Stimulated activated CD4-positive, alpha-beta T cell treated with anti-CD3 and anti-CD28 coated beads, Interleukin-4, amount 100 ng/mL, for 4 hours (primary cell): ENCODE measurements at regions not wholly inside any gene's neighbourhood (a gene's known extent, or its start where the extent isn't known, plus 50 kb on each side); places are given as distances from the start of the nearest gene placed in this dataset.
"Not testable (repeated sequence)": the region's sequence is repeated elsewhere in the genome, so short reads cannot be mapped to it uniquely, and the experiment has no call there.

Source experiments
- DNase-seq, 2 experiments: peaks; one replicate each; pipeline ENCODE4 v3.0.0-alpha.2; 2020

DNA sequence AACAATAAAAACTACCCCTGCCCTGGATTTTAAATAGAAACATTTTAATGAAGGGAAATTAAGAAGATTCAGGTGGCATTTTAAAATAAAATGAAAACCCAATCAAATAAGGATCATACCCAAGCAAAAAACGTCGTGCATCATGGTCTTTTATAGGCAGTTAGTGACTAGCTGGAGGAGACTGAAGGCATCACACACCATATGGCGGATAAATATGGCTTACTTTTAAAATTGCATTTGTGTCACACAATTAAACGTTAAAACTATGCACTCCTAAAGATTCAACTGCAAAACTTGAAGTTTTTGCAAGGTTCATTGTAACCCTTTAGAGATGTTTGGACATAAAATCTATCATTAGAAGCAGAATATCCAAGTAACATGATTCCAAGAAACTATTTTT, 200.1 kb upstream of the NRG3 start:
- DNase-seq, result no peak

- DNase-seq, result no peak
Measured at GRCh38 chr10:81679291-81679690, 195.7 kb upstream of the NRG3 start.

DNA sequence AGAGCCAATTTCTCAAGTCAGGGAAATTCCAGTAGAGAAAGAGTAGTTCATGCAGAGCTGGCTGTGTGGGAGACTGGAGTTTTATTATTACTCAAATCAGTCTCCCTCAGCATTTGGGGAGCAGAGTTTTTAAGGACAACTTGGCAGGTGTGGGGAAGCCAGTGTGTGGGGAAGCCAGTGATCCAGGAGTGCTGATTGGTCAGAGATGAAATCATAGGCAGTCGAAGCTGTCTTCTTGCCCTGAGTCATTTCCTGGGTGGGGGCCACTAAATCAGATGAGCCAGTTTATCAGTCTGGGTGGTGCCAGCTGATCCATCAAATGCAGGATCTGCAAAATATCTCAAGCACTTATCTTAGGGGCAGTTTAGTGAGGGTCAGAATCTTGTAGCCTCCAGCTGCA, 194.6 kb upstream of the NRG3 start:
- DNase-seq, result no peak

DNA sequence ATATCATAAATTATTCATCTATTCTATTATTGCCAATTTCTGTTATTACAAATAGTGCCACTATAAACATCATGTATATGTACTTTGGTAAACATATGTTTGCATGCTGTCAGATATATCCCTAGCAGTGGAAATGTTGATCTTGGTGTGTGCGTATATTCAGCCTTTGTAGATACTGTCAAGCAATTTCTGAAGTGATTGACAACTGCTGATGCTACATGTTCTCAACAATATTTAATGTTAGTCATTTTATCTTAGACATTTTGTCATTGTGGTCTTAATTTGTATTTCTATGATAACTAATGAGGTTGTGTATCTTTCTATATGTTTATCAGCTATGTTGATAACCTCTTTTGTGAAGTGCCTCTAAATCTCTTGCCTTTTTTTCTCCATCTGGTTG, 186.5 kb upstream of the NRG3 start:
- DNase-seq, result no peak

DNA sequence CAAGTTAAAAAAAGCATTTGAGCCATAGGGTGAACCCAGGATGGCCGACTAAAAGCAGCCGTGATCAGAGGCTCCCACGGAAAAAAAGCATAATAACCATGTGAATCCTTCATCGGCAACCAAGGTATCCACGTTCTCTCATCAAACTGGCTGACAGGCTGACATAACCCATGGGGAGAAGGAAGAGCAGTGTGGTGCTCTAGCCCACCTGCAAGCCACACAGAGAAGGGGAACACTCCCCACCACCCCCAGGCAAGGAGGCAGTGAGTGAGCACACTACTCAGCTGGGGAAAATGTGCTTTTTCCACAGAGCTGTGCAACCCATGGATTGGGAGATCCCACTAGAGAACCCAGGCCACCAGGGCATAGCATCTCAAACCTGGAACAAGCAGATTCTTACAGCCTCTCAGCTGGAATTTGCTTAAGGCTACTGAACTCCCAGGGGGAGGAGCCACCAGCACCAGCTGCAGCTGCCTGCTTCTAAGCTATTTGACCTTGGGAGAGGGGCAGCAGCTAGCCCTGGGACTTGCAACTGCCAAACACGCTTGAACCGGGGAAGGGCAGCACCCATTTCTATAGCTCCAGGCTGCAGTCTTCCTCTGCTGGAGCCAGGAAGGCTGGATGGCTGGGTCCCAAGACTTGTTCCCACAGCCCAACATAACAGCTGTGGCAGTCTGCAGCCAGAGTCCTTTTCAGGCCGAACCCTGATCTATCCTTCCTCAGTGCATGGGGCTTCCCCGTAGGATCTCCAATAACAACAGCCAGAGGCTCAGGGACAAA, 178.2 kb upstream of the NRG3 start:
- DNase-seq, result no peak

DNA sequence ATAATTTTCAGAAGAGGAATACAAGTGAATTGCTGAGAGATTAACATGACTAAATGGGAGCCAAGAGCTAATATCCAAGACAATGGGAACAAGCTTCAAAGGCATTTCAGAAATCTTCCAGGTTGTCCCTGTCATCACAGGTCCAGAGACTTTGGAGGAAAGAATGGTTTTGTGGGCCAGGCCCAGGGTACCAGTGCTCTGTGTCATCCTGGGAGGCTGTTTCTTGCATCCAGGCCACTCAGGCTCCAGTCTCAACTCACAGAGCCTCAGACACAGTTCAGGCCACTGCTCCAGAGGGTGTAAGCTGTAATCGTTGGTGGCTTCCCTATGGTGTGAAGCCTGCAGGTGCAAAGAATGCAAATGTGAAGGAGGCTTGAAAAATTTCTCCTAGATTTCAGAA, 170.4 kb upstream of the NRG3 start:
- DNase-seq, result no peak

GRCh38 chr10:81708416-81708815, 166.6 kb upstream of the NRG3 start:
- no peak for DNase-seq

GRCh38 chr10:81708929-81709328, 166.1 kb upstream of the NRG3 start:
- no peak for DNase-seq

DNA sequence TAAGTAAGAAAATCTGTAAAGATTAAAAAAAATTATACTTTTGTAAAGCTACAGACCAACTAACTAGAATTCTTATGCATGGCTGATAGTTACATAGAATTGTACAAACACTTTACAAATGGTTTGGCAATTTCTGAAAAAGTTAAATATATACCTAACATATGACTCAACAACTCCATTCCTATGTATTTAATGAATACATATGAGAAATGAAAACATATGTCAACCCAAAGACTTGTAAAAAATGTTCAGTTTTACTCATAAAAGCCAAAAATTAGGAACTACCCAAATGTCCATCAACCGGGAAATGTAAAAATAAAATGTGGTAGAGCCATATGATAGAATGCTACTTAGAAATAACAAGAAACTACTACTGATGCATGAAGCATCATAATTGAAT, 152.6 kb upstream of the NRG3 start:
- no peak for DNase-seq

GRCh38 chr10:81724431-81724830, 150.6 kb upstream of the NRG3 start:
- DNase-seq, result no peak

GRCh38 chr10:81725851-81726250, 149.1 kb upstream of the NRG3 start:
- DNase-seq, result no peak

DNA sequence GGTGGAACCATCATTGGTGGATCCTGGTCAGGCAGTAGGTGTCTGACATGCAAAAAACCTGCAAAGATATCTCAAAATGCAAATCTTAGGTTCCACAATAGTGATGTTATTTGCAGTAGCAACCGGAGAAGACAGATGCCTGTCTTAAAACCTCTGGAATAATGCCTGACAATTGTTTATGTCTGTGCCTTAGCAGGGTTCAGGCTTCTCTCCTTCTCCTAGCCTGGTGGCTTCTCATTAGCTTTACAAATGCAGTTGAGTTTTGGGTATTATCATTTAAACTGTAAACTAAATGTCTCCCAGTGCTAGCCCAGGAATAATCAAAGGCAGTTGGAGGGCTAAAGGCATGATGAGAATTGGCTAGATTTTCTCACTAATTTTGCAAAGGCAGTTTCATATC, 146.3 kb upstream of the NRG3 start:
- no peak for DNase-seq

DNA sequence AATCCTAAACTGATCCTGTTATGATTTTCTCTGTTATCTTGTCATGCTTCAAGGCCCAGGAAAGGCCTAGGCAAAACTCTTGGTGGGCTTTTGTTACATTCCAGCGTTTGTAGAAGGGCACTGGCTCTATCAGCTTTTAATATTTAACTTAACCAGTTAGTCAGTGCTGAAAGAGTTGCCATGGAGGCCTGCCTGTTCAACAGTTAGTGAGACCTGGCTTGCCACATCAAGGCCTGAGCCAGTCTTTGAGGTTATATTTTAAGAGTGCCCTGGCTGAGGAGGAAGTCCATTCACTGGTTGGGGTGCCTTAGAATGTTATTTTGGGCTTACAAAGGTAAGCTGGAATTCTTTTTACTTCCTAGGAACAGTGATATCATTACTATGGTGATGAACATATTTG, 144.1 kb upstream of the NRG3 start:
- DNase-seq, result no peak

DNA sequence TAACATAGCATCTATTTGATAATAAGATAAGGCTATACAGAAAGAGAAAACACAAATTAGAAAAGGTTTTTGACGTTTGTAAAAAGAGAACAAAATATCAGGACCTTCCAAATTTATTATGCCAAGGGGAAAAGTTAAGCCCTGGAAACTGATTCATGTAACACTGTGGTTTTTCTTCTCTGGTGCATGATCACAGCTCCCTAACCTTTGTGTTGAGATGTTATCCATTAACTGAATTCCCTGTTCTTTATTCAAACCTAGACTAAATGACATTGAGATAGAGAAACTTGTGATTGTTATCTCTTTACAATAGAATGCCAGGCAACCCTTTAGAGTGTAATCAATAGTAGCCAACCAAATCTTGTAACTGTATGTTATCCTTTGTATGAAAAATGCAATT, 141.5 kb upstream of the NRG3 start:
- DNase-seq, result no peak

GRCh38 chr10:81735167-81735566, 139.8 kb upstream of the NRG3 start:
- not testable (repeated sequence) for DNase-seq

DNA sequence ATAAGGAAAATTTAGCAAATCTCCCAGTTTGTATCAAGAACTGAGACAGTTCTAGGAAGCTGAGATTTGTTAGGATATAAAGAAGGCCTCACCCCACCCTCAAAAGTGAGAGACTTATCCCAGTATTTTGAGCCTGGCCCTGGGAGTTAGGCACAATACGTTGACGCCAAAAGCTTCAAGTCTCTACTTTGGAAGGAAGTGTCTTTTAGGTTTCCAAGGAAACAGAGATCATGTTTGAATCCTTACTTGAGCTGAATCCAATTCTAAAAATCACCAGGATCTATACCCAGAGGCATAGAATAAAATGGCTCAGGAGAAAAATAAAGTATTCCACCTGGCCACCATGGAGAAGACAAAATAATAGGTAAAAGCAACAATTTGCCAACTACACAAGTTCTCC, 115.9 kb upstream of the NRG3 start:
- no peak for DNase-seq

- DNase-seq, result no peak
Measured at GRCh38 chr10:81784111-81784597, 90.8 kb upstream of the NRG3 start.

GRCh38 chr10:81792729-81793128, 82.3 kb upstream of the NRG3 start:
- no peak for DNase-seq

- DNase-seq, result no peak
Measured at GRCh38 chr10:81806842-81807241, 68.2 kb upstream of the NRG3 start.

GRCh38 chr10:81814842-81815241, 60.2 kb upstream of the NRG3 start:
- DNase-seq, result no peak

DNA sequence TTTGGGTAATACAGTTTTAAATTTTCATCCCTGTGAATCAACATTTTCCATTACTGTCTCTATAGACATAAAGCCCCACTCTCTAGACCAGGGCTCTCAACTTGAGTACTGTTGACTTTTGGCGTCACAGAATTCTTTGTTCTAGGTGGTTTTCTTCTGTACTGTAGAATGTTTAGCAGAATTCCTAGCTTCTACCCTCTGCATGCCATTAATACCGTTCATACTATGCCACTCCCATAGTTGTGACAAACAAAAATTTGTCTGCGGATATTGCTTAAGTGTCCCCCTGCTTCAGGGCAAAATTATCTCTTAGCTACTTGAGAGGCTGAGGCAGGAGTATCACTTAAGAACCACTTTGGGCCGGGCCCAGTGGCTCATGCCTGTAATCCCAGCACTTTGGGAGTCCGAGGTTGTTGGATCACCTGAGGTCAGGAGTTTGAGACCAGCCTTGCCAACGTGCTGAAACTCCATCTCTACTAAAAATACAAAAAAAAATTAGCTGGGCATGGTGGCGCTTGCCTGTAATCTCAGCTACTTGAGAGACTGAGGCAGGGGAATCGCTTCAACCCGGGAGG, 57.3 kb upstream of the NRG3 start:
- DNase-seq, result no peak

- DNase-seq, result no peak
Measured at GRCh38 chr10:81820418-81820817, 54.6 kb upstream of the NRG3 start.
